PC-9 (cell line): ENCODE measurements at regions not wholly inside any gene's neighbourhood (a gene's known extent, or its start where the extent isn't known, plus 50 kb on each side); places are given as distances from the start of the nearest gene placed in this dataset.

Experiments used
- EZH2 ChIP-seq: fragments of 200-600 bp; sonication (generic); IDR thresholded peaks from 2 replicates; pipeline ENCODE4 v1.8.0; 2017; ENCODE audit warnings: antibody characterized with exemption, low read depth
- TF ChIP-seq, protein P1 (sequence below): fragments of 200-600 bp; sonication (generic); conservative IDR thresholded peaks from 2 replicates; pipeline ENCODE4 v1.6.1; 2017; ENCODE audit warnings: mixed run types, antibody characterized with exemption, mild to moderate bottlenecking, moderate library complexity

GRCh38 chr5:123699571-123699970 lies 187.6 kb downstream of the CSNK1G3 start:
- TF ChIP-seq, protein P1, sequence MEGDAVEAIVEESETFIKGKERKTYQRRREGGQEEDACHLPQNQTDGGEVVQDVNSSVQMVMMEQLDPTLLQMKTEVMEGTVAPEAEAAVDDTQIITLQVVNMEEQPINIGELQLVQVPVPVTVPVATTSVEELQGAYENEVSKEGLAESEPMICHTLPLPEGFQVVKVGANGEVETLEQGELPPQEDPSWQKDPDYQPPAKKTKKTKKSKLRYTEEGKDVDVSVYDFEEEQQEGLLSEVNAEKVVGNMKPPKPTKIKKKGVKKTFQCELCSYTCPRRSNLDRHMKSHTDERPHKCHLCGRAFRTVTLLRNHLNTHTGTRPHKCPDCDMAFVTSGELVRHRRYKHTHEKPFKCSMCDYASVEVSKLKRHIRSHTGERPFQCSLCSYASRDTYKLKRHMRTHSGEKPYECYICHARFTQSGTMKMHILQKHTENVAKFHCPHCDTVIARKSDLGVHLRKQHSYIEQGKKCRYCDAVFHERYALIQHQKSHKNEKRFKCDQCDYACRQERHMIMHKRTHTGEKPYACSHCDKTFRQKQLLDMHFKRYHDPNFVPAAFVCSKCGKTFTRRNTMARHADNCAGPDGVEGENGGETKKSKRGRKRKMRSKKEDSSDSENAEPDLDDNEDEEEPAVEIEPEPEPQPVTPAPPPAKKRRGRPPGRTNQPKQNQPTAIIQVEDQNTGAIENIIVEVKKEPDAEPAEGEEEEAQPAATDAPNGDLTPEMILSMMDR, result no peak
- no peak for TF ChIP-seq EZH2
